Activated naive CD4-positive, alpha-beta T cell treated with anti-CD3 and anti-CD28 coated beads, Interleukin-2, amount 50 U/mL, for 72 hours (primary cell): ENCODE measurements at regions not wholly inside any gene's neighbourhood (a gene's known extent, or its start where the extent isn't known, plus 50 kb on each side); places are given as distances from the start of the nearest gene placed in this dataset.

Experiments used
- ATAC-seq, 2 donors: fragments of 150-1000 bp; cut with Tn5 transposase; 2 replicates each; pipeline ENCODE4 v1.10.0; 2021; ENCODE audit warnings: mild to moderate bottlenecking in 2 of 2, moderate library complexity in 2 of 2
- DNase-seq, 2 donors: peaks; one replicate each; pipeline ENCODE4 v3.0.0; 2021 to 2022; ENCODE audit warnings: low spot score in 2 of 2
- H3K27ac Mint-ChIP-seq, 2 donors: one replicate each; pipeline ENCODE4 v1.8.0; 2022; ENCODE audit warnings: mild to moderate bottlenecking in 2 of 2, mixed read lengths in 2 of 2
- H3K36me3 Mint-ChIP-seq, 2 donors: one replicate each; pipeline ENCODE4 v1.8.0; 2022; ENCODE audit warnings: mixed read lengths in 2 of 2
- H3K9me3 Mint-ChIP-seq, 2 donors: one replicate each; pipeline ENCODE4 v1.8.0; 2022; ENCODE audit warnings: mixed read lengths in 2 of 2

DNA sequence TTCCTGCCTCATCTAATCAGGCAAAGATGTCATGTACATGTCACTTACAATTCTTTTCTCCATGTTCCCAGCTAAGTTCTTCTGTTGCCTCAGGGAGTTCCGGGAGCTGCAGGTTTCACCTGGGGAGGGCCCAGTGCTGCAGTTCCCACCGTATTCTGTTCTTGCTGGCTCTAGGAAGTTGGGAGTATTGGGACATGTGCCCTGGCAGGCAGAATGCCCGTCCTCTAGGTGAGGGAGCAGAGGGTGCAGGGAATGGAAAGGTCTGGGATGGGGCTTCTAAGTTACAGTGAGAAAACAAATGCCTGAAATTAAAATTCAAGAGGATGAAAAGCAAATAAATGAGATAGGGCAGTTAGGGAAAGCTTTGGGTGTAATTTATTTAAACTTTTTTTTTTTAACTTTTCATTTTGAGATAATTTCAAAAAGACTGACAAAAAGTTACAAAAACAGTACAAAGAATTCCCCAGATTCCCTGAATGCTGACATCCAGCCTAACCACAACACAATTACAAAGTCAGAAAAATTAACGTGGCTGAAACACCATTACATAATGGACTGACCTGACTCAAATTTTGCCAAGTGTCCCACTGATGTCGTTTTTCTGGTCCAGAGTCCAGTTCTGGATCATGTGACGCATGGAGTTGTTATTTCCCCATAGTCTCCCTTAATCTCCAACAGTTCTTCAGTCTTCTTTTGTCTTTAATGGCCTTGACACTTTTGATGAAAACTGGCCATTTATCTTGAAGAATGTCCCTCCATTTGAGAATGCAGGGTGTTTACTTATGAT is 187.2 kb upstream of the MYL2 start:
- Mint-ChIP-seq H3K27ac (no peak overlapping the region), H3K36me3 (no peaks in the 10 kb centered on the region), H3K9me3 (no peaks in the 10 kb centered on the region)
- no peak for DNase-seq
- no peak for ATAC-seq

GRCh38 chr12:111105294-111105693 is 184.9 kb upstream of the MYL2 start:
- H3K9me3 Mint-ChIP-seq, result no peaks in the 10 kb centered on the region
- DNase-seq, result no peak
- H3K27ac Mint-ChIP-seq, result no peak overlapping the region
- H3K36me3 Mint-ChIP-seq, result no peaks in the 10 kb centered on the region
- ATAC-seq, result no peak

- no peak overlapping the region for H3K27ac Mint-ChIP-seq
- no peaks in the 10 kb centered on the region for H3K9me3 Mint-ChIP-seq
- ATAC-seq (no peak), DNase-seq (no peak)
- no peaks in the 10 kb centered on the region for H3K36me3 Mint-ChIP-seq
These were observed 183.2 kb upstream of the MYL2 start for GRCh38 chr12:111103583-111103982.

DNA sequence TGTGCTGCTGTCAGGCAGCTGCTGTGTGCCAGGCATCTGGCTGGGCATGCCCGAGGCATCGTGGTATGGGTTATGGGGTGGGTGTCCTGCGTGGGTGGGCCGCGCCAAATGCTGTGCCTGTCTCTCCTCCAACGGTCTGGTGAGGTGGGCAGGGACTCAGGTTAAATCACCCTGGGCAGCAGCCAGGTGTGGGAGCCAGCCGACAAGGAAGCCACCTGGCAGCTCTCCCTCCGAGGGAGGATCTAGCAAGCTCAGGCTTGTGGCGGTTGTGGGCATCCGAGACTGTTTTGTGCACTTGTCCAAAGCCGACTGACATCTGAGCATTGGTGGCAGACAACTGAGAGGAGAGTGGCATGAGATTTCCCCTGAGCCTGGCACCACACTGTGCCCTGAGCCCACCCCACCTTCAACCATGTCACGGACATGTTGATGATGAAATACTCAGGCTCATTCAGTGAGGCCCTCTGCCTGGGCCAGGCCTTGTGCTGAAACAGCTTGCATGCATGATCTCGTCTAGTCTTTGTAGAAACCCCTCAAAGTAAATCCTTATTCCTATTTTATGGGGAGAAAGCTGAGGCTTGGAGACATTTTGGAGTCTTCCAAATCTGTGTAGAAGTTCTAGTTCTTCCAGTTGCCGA is 181.8 kb upstream of the MYL2 start:
- H3K27ac Mint-ChIP-seq, result no peak overlapping the region
- ATAC-seq (no peak), DNase-seq (no peak)
- H3K36me3 Mint-ChIP-seq, result no peaks in the 10 kb centered on the region
- no peaks in the 10 kb centered on the region for H3K9me3 Mint-ChIP-seq

DNA sequence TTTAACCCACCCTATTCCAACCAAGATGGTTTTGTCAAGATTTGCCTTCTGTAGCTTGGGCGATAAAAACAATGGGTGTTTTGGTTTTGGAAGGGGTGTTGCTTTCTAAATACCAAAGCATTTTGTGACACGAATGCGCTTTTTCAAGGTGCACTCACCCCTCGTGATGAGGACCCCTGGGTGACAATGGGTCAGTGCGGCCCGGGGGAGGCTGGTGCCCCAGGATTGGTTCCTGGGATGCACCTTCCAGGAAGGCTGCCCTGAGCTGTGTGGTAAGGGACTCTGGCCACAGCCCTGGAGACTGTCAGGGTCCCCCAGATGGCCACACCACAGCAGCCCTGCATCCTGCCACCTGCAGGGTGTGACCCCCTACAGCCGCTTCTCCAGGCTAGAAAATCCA is 180.6 kb upstream of the MYL2 start:
- ATAC-seq (no peak), DNase-seq (no peak)
- no peaks in the 10 kb centered on the region for H3K9me3 Mint-ChIP-seq

GRCh38 chr12:111100554-111100953 is 180.2 kb upstream of the MYL2 start:
- no peaks in the 10 kb centered on the region for H3K9me3 Mint-ChIP-seq
- H3K36me3 Mint-ChIP-seq, result no peaks in the 10 kb centered on the region
- DNase-seq (no peak), ATAC-seq (no peak)
- H3K27ac Mint-ChIP-seq, result peak overlapping the region in 1 of 2 donors; percentile 1

More for the DNA sequence above, 180.6 kb upstream of the MYL2 start:
- Mint-ChIP-seq H3K36me3 (no peaks in the 10 kb centered on the region), H3K27ac (no peak overlapping the region)

GRCh38 chr12:111100003-111100402 is 179.6 kb upstream of the MYL2 start:
- no peak for ATAC-seq
- Mint-ChIP-seq H3K36me3 (no peaks in the 10 kb centered on the region), H3K9me3 (no peaks in the 10 kb centered on the region), H3K27ac (peak overlapping the region in 1 of 2 donors; percentile 1)
- DNase-seq, result no peak

GRCh38 chr12:111099186-111099585 is 178.8 kb upstream of the MYL2 start:
- DNase-seq, result no peak
- no peak overlapping the region for H3K27ac Mint-ChIP-seq
- no peaks in the 10 kb centered on the region for H3K36me3 Mint-ChIP-seq
- no peak for ATAC-seq
- H3K9me3 Mint-ChIP-seq, result no peaks in the 10 kb centered on the region

GRCh38 chr12:111094157-111095010 is 174.0 kb upstream of the MYL2 start:
- ATAC-seq (no peak), DNase-seq (no peak)

GRCh38 chr12:111093428-111094142 is 173.2 kb upstream of the MYL2 start:
- ATAC-seq, result peak; percentile 49 to 61
- no peaks in the 10 kb centered on the region for H3K36me3 Mint-ChIP-seq
- H3K27ac Mint-ChIP-seq, result peak overlapping the region in 1 of 2 donors; percentile 37
- H3K9me3 Mint-ChIP-seq, result no peaks in the 10 kb centered on the region
- DNase-seq, result no peak

More at GRCh38 chr12:111094157-111095010, 174.0 kb upstream of the MYL2 start:
- no peaks in the 10 kb centered on the region for H3K36me3 Mint-ChIP-seq
- H3K27ac Mint-ChIP-seq, result no peak overlapping the region
- no peaks in the 10 kb centered on the region for H3K9me3 Mint-ChIP-seq

- Mint-ChIP-seq H3K9me3 (no peaks in the 10 kb centered on the region), H3K36me3 (no peaks in the 10 kb centered on the region), H3K27ac (no peak overlapping the region)
- DNase-seq (no peak), ATAC-seq (no peak)
These were observed 170.7 kb upstream of the MYL2 start for GRCh38 chr12:111091051-111091450.

GRCh38 chr12:111089616-111090015 is 169.2 kb upstream of the MYL2 start:
- DNase-seq (no peak), ATAC-seq (no peak)
- H3K36me3 Mint-ChIP-seq, result no peaks in the 10 kb centered on the region
- H3K27ac Mint-ChIP-seq, result no peak overlapping the region
- H3K9me3 Mint-ChIP-seq, result no peaks in the 10 kb centered on the region

DNA sequence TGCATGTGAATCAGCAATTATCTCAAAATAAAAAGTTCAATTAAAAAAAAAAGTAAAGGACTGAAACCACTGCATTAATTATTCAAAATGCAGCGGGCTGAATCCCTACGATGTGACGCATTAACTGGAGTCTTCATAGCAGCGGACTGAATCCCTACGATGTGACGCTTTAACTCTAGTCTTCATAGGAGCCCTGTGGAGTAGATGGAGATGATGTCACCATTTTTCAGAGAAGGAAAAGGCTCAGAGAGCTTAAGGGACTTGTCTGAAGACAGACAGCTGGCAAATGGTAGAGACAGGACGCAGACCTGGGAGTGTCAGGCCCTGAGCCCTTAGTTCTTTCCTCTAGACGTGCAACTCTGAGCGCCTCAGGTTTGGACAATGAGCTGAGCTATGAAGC is 168.0 kb upstream of the MYL2 start:
- Mint-ChIP-seq H3K9me3 (no peaks in the 10 kb centered on the region), H3K36me3 (no peaks in the 10 kb centered on the region), H3K27ac (no peak overlapping the region)
- ATAC-seq (no peak), DNase-seq (no peak)

DNA sequence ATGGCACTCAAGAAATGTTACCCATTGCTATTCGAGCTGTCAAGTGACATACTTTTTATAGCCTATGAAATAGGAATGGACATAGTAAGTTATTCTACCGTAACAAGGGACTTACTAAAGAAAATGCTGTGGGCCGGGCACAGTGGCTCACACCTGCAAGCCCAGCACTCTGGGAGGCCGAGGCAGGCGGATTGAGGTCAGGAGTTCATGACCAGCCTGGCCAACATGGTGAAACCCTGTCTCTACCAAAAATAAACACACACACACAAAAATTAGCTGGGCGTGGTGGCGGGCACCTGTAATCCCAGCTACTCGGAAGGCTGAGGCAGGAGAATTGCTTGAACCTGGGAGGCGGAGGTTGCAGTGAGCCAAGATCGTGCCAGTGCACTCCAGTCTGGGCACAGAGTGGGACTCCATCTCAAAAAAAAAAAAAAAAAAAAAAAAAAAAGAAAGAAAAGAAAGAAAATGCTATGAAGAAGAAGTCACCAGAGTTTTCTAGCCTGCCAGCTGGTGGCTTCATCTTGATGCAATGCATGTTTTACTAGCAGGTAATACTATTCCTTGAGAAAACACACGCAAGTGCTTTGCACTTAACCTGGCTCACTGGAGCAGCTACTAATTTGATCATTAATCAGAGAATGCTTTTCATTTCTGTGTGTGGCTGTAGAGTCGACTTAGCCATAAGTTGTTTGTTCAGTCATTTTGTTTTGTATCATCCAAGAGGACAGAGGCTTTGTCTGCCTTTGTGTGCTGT is 166.7 kb upstream of the MYL2 start:
- ATAC-seq (no peak), DNase-seq (no peak)
- H3K36me3 Mint-ChIP-seq, result no peaks in the 10 kb centered on the region
- no peak overlapping the region for H3K27ac Mint-ChIP-seq
- no peaks in the 10 kb centered on the region for H3K9me3 Mint-ChIP-seq

- H3K27ac Mint-ChIP-seq, result no peak overlapping the region
- DNase-seq, result no peak
- H3K36me3 Mint-ChIP-seq, result no peaks in the 10 kb centered on the region
- no peaks in the 10 kb centered on the region for H3K9me3 Mint-ChIP-seq
- ATAC-seq, result no peak
These were observed 164.7 kb upstream of the MYL2 start for GRCh38 chr12:111085096-111085495.

- ATAC-seq (no peak), DNase-seq (no peak)
- no peak overlapping the region for H3K27ac Mint-ChIP-seq
- no peaks in the 10 kb centered on the region for H3K36me3 Mint-ChIP-seq
- H3K9me3 Mint-ChIP-seq, result no peaks in the 10 kb centered on the region
These were observed 164.2 kb upstream of the MYL2 start for GRCh38 chr12:111084605-111085004.
